GM04504 (cell line): ENCODE measurements at regions not wholly inside any gene's neighbourhood (a gene's known extent, or its start where the extent isn't known, plus 50 kb on each side); places are given as distances from the start of the nearest gene placed in this dataset.

ENCODE experiments used
- DNase-seq: peaks from one replicate; pipeline ENCODE4 v3.0.0-alpha.2; 2012; ENCODE audit warnings: low read depth

DNA sequence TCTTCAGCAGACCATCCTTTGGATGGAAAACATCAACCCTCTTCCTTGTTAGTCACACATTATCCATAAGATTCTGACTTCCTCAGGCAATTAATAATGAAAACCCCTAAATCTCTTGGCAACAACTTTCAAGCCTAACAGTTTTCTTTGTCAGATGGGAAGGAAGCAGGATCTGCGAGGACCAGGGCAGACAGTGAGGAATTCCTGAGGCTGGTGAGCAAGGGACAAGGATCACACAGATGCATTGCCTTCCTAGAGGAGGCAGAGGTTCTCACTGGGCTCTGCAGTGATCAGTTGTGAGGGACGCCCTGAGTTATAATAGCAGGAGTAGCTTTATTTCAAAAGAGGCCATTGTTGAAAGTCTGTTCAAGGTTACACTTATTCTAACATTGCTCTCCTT is 195.4 kb downstream of the SLIT2 start:
- no peak for DNase-seq

DNA sequence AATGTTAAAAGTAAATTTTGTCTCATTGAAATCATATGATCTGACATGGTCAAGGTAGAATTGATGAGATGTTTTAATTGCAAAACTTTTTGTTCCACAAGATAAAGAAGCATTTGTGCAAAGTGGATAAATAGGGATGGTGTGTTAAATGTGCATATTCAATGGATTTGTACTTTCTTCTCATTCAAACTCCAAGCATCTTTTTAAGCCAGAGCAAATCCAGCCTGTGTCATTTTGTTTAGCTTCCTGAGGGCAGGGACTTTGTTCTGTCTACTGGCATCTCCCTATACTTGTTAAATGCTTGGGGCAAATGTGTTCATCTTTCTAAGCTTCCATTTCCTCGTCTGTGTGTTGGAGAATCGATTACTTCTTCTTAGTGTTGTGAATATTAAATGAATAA is 200.3 kb downstream of the SLIT2 start:
- no peak for DNase-seq

DNA sequence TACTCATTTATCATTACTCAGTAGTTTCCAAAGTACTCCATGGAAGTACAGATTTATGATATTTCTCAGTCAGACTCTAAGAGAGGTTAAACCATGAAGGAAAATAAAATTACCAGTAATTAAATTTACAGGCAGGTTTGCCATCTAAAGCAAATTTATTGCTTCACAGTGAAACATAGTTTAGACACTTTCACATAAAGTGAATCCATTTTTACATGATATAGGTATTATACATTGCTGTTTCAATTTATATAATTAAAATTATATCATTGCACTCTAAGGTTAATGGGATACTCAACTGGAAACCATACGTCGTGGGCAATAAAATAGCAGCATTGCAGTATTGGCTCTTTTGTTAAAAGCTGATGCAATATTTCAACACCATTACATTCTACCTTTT is 202.8 kb downstream of the SLIT2 start:
- DNase-seq, result no peak

DNA sequence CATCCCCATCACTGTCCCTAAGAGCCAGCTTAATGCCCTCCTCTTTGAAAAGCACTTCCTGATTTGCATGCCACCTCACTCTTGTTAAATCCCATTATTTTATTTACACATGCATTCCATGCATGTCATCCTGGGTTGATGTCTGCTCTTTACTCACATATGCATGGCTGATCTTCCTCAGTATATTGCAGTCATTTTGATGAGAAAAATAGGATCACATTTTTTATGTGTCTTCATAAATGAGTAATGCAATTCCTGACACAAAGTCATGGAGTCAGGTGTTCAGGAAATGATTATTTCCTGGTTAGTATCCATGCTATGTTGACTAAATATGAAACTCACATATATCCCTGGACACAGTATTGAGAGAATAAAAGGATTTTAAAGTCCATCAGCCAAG is 204.7 kb downstream of the SLIT2 start:
- no peak for DNase-seq

DNA sequence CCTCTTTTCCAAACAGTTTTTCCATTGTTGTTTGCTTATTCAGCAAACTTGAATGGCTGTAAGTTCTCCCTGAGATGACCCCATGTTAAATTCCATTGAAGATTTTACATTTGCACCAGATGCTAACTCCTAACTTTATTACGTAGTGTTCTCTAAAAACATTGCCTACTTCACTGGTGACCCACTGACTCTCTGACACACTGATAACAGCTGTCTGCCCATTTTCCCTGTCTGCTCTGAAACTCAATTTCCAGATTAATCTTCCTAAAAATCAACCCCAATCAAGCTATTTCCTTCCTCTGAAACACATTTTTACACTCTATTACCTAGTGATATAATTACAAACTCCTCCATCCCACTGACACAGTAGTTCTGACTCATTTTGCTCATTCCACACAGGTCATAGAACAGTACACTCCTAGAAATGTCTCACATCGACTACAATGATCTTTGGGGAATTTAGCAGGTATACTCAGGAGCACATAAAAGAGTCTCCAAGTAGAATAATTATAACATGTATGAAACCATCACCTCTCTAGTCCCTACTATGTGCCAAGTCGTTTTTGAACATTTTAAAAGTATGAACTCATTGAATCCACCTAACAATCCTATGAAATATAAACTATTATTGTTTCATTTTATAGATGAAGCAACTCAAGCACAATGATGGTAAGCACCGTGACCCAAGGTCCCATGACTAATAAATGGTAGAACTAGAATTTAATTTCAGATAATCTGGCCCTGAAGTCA is 210.9 kb downstream of the SLIT2 start:
- DNase-seq, result no peak

DNA sequence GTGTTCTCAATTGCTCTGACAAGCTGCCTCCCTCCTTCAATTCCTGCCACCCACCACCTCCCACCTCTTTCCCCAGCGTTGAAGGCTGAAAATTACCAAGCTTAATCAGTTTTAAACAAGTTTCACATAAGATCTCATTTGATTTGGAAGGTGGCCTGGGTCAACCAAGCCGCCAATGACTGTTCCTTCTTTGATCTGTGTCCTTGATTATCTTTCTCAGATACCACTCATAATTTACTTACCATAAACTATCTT is 211.4 kb downstream of the SLIT2 start:
- DNase-seq, result no peak

DNA sequence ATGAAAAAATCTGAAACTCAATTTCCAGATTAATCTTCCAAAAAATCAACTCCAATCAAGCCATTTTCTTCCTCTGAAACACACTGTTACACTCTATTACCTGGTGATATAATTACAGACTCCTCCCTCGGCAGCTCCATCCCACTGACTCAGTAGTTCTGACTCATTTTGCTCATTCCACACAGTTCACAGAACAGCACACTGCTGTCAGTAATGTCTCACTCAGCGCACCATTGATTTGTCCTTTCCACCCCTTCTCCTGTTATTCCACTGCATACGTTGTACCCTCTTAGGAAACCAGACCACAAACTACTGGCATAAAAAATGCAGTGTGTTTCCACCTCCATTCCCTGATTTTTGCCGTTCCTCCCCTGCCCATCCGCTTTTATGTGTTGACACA is 212.7 kb downstream of the SLIT2 start:
- DNase-seq, result no peak

DNA sequence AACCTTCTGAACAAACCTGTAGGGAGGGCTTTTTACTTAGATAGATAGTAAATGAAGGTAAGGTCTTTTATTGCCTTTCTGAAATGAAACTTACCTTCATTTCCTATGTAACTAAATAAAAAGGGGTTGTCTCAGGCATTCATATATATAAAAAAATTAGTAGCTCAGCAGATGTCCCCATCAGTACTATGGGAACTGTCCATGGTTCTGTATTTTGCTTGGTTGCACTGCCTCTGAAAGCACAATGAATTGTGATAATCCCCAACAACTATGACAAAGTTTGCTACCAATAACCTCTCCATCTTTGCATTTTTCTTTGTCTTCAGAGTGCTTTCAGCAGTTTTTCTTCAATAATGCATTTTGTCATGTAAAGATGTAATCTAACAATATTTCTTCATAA is 222.4 kb downstream of the SLIT2 start:
- DNase-seq, result no peak

DNA sequence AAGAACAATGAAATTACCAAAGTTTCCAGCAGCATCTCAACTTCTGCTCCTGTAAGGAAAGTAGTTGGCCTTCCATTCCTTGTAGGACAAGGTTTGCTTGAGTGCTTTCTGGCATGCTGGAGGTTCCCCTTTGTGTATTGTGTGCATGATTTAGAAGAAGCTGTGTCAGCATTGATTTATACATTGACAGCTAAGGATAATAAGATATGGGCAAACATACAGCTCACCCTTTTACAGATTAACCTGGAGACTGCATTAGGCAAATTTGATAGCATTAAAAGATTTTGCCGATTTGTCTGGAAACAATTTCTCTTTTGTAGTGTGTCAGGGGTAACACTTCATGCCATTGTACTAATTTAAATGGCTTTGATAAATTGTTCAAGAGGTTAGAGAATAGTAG is 221.8 kb upstream of the PACRGL start:
- DNase-seq, result no peak

DNA sequence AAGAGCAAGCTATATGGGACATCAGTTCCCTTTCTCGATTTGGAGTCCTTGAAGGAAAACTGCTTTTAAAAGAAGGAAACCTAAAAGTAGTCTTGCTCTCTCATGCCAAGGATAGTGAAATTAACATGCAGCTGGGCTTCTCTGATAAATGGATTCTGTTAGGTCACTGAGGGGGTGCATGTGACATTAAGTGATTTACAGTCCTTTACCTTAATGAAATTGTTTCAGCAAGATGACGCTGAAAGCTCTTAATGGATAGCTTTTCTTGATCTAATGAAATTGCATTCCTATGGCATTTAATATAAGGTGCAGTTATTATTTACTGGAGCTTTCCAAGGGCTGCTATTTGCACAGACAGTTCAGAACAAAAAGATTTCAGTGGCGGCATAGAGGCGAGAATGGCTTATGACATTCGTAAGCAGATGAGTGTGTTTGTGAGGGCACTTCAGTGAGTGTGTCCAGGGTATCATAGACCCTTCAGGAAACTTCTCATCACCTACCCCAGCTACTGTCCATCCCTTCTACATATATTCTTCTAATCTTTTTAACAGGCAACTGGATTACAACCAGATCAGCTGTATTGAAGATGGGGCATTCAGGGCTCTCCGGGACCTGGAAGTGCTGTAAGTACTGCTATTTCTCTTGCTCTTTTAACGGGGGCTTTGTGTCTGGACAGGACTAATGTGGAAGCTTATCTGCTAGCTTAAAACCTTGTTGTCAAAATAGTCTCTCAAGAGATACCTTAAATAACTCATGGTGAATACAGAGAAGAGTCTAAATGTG is 219.9 kb upstream of the PACRGL start:
- DNase-seq, result no peak

DNA sequence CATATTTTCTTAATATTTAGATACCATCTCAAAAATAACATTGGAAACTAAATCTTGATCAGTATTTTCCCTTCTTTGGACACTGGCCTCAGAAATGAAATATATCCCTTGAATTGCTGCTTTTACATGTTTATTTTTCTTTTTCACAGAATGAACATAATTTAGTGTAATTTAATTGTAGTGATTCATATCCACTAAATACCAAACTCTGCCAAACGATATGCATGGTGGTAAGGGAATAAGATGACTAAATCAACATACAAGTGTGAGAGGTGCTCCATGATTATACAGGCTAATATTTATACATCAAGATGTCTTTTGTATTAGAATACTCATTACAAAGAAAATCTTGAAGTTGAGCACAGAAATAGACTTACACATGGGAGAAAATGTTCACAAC is 216.8 kb upstream of the PACRGL start:
- DNase-seq, result no peak

DNA sequence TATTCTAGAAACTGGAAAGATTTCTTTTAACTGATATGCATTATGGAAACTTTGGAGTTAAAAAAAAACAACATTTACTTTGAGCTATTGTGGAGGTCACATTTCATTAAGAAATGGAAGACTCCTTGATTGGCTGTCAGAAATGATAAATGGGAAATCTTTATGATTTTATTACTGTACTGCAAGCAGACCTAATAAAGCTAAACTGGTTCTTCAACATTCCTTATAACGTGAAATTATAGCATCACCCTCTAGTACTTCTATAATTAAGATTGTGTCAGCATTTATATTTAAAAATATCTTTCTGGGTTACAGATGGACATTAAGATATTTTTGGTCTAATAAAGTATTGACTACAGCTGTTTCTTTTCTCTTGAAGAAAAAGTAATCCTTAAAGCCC is 213.8 kb upstream of the PACRGL start:
- no peak for DNase-seq

DNA sequence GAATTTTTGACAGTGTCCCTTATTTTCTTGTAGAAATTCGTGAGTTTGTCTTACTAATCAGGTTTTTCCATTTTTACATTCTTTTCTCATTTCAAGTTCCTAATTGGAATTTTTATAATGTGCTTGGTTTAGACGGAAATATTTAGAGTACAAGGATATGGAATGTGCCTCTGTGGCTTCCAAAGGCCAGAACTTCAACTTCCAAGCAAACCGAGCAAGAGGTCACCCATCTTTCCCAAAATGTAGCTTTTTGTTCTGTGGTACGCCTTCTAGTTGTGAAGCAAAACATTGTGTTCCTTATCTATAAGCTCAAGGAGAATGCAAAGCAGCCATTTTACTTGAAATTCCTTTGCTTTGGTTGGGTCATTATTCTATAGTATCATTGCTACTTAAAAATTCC is 212.8 kb upstream of the PACRGL start:
- DNase-seq, result no peak

DNA sequence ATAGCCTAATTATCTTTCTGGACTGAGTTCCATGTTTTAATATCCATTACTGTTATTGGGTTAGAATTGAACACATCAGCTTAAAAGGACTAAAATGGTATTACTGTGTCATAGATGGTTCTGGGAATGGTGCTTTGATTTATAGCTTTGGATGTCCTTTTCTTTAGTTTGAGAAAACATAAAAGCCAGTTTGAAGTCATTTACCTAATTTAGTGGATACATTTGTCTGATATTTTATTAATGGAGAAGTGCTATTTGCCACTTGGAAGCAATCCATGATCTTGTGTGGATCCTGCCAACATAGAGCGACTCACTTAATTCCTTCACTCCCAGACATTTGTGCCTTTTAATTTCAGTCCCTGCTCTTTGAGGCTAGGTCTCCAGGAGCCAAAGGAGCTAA is 212.4 kb upstream of the PACRGL start:
- DNase-seq, result no peak

DNA sequence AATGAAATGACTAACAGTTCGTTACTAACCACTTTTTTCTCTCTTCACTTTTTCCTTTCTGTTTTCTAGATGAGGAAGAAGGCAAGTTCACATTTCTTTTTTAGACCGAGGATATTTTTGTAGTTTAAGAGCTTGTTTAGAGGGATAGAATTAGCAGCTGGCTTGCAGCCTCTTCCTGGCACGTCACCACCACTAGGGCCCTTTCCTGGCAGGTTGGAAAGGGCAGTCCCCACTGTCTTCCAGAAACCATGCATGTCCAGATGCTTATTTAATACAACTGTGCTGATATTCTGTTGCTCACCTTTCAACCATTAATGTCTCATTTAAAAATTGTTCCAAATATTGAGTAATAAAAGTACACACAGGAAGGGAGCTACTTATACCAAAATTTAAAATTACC is 209.5 kb upstream of the PACRGL start:
- no peak for DNase-seq

DNA sequence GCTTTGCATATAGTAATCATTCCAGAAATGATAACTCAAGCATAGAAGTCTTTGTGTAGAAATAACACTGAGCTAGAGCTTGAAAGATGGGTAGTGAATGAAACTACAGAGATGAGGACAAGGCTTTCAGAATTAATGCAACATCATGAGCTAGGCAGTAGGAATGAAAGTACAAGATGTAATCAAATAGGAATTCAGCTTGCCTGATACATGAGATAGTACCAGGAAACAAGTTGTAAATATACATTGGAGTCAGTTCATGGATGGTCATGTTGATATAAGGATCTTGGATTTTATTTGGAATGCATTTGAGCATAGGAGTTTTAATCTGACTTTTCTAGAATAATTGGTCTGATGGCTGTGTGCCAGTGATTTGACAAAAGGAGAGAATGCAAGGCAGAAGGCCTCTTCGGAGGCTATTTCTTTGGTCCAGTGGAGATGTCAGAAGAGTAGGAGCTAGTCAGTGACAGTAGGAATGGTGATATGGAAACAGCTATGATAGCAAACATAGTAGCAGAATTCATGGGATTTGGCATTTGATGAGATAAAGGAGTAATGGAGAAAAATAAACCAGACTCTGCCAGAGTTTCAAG is 206.4 kb upstream of the PACRGL start:
- no peak for DNase-seq

DNA sequence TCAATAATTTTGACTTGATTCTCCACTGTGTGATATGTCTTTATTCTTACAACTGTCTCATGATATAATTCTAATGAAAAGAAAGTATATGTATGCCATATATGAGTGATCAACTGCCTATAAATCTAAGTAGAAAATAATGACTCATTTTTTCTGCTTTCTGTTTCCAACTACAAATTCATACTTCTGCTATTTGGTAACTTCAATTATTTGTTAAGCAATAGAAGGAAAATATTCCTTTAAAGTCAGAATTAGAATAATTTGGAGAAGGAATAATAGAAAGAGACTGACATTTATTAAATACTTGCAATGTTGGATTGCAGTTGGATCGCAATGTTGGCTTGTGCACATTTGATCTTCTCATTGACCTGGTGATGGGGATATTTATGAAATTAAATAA is 204.2 kb upstream of the PACRGL start:
- DNase-seq, result no peak

DNA sequence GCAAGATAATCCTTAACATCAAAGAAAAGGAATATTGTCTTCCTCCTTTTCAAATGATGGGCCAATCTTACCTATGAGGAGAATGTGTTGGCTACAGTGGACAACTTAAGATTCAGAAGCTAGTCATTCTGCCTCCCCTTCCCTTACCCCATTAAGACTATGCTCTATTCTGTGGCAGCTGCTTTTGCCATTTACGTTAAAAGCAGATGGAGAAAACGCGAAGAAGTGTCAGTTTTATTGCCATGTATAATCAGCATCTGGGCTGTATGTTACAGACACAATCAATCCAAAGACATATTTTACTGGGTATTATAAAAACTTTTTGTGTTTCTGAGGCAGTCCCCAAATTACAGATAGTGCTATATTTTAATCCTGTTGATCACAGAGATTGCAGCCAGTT is 196.1 kb upstream of the PACRGL start:
- DNase-seq, result no peak

DNA sequence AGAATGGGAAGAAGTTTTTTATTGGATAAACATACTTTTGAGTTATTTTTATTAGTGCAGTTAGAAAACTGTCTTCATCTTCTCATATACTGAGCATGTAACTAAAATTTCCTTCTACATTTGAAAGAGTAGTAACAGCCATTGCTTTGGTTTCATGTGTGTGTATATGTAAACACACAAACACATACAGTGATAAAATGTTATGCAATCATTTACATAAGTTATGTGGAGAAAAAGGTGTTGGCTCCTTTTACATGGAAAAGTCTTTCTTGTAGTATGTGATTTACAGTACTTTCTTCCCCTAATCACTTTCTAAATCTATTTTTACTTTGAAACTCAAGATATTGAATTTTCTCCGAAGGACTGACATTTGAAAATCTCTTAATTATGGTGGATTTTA is 194.3 kb upstream of the PACRGL start:
- DNase-seq, result no peak

DNA sequence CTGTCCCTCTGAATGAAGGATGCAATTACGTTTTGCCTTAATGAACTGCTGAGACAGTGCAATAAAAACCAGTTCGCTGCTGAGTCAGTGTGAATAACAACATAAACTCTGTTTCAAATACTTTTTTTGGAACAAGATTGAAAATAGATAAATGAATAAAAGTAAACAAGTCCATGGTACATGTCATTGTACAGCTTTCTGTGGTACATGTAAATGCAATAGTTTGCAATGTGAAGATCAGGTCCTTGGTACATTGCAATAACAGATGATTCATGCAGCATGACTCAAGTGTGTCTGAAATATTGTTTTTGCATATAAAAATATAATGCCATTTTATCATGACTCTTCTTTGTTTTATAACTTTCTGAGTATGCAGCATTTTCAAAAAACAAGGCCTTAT is 193.4 kb upstream of the PACRGL start:
- DNase-seq, result peak; percentile 55

DNA sequence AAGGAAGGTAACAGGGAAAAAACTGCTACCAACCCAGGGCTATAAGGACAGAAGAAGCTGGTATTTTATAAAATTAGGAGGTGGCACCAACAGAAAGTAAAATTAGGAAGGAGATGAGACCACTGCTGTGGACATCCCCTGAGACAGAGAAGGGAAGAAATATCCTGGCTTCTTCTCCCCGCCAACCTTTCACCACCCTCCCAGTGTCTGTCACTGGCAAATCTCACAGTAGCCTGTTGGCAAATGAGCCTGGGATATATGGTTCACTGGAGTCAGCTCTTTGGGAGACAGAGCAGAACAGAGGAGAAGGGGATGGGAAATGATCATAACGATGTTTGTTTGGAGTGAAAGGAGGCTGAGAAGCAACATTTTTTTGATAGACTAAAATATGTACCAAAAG is 190.9 kb upstream of the PACRGL start:
- no peak for DNase-seq

DNA sequence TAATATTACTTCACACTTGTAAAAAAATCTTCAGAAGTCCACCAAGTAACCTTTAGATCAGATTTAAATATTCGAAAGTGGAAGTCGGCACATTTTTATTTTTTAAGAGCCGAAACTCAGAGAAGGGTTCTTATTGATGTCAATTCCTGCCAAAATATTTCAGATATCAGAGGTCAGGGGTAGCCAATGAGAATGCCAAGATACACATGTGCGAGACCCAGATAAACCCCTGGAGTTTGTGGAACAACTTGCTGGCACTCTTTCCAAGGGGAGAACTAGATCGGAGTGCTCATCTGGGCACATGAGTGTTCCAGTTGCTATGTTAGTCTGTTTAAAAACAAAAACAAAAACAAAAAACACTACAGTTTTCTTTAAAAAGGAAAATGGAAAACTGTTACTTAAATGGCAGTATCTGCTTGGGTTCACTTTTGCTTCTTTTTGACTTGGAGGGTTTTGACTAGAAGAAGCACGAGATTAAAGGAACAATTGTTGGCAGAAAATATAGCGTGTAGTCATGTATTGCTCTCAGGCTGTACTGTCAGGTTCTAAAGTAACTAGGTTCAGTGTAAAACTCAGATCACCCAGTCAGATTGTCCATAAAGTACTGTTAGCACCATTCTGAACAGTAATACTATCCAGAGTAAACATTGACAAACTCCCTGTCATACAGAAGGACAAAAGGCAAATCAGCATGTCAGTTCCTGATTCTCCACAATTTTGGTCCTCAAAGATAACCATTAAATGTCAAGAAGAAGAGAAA is 188.0 kb upstream of the PACRGL start:
- DNase-seq, result no peak

DNA sequence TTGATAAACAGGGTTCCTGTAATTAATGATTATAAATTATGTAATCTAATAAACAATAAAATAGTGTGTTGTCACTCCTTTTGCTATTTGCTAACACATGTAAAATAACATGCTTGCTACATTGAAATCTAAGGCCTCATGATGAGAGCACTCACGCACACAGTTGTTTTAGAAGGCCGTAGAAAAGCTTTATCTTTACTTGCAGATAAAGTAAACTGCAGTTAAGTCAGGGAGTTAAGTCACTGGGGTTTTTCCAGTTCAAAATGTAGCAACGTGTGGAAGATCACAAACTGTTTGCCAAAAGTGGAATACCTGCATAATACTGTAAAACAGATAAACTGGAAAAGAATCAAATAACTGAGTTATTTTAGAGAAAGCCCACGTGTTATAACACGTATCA is 187.3 kb upstream of the PACRGL start:
- no peak for DNase-seq
